GM19395 (cell line): ENCODE measurements at regions not wholly inside any gene's neighbourhood (a gene's known extent, or its start where the extent isn't known, plus 50 kb on each side); places are given as distances from the start of the nearest gene placed in this dataset.

ENCODE experiments used
- ATAC-seq: cut with Tn5 transposase; IDR thresholded peaks from one replicate; pipeline ENCODE4 v1.9.1; 2021; ENCODE audit warnings: mild to moderate bottlenecking, moderate library complexity; ENCODE audit not compliant: unreplicated experiment

DNA sequence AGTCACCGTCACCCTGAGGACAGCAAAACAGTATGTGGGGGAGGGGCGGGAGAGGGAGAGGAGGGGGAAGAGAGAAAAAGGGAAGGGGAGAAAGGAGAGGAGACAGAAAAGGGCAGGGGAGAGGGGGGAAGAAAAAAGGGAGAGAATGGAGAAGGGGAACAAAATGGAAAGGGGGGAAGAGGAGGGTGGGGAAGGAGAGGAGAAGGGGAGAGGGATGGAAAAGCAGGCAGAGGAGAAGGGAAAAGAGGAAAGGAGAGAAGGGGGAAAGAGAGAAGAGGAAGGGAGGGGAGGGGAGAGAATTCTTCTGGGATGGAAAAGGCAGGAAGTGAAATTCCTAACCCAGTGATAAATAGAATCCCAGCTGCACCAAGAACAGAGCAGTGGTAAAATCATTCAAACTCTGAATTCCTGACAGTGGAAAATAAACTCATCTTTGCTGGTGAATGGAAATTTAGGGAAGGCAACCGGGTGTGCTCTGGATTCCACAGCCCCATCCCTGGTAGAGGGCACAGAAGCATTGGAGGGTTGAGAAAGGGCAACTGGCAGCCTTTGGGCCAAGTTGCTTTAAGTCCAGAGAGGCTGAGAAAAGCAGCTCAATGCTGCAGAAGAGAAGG, 244.2 kb downstream of the BCOR start:
- ATAC-seq: no peak

GRCh38 chrX:39854772-39855747, 242.7 kb downstream of the BCOR start:
- peak; percentile 78 for ATAC-seq

- ATAC-seq: peak; percentile 57
Measured at GRCh38 chrX:39855748-39856129, 242.0 kb downstream of the BCOR start.

- ATAC-seq: no peak
Measured at GRCh38 chrX:39856472-39857121, 241.2 kb downstream of the BCOR start.

DNA sequence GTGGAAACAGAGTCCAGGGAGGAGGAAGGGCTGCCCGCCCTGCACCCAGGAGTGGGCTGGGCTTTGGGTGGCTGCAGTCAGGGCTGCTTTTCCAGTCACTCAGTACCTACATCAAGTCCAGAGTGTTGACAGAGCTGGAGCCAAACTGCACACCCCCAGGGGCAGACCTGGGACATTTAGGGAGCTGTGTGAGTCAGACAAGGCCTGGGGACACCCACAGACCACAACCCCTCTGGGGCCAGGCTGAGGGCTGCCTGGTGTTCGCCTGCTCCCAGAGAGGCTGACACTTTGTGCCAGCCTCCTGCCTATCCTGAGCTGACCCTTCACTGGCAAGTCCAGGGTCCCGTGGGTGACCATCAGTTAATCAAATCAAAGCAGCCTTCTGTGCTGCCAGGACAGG, 240.0 kb downstream of the BCOR start:
- ATAC-seq: no peak

DNA sequence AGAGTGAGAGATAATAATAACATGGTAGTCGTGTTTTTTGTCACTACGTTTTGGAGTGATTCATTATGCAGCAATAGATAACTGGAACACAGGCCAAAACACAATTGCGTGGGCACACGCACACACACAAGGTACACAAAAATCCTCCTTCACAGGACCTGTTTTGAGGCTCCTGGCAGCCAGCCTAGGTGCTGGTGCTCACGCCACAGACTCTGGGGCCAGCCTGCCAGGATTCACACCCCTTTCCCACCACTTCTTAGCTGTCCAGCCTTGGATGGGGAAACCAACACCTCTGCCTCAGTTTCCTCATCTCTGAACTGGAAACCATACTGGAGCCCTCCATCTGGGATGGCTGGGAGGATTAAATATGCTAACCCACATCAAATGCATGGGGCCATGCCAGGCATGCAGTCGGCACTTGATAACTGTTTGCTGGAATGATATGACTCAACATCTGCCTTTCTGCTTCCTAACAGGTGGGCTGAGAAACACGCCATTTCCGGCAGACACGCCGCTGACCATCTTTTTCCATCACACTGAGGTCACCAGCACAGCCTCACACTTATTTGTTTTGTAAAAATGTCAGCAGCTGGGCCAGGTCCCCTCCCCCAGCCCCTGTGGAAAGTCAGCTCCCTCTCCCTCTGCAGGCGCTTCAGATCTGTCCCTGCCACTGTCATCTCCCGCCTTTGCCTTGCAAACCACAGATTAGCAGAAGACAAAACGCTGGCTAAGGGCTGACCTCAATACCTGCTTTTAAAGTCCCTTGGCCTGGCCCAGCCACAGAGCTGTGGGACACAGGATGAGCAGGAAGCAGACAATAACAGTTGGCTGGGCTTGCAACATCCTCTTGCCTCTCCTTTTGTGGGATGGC, 237.5 kb downstream of the BCOR start:
- peak; percentile 75 for ATAC-seq

DNA sequence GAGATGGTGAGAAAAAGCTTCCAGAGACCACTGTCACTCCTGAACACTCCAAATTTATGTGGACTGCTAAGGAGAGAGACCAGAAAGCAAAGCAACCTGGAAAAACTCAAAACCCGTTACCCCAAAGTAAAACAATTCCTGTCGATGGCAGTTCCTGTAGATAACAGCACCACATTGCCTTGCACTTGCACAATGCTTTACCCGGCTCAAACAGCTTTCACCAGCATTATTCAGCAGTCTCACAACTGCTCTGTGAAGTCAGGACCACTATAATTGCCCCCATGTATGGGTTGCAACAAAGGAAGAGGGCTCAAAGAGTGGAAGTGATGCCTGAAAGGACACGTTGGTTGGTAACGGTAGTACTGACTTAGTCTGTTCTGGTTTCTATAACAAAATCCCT, 234.8 kb downstream of the BCOR start:
- ATAC-seq: no peak

DNA sequence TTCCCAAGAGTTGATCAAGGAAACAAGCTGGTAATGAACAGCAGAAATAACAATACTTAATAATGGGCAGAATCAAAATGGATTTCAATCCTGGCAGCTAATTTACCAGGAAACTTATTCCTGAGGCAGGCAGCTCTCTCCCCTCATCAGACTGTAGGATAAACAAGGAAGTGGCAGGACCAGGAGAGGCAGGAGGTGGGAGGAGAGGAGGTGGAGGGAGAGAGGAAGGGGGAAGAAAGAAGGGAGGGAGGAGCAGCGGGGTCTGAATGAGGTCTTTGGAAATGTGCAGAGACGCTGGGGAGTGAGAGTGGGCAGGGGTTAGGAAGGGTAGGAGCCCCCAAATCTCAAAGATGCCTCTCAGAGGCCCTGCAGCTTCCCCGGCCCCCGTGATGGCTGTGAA, 231.5 kb downstream of the BCOR start:
- no peak for ATAC-seq

GRCh38 chrX:39869846-39870601, 227.7 kb downstream of the BCOR start:
- ATAC-seq: no peak

DNA sequence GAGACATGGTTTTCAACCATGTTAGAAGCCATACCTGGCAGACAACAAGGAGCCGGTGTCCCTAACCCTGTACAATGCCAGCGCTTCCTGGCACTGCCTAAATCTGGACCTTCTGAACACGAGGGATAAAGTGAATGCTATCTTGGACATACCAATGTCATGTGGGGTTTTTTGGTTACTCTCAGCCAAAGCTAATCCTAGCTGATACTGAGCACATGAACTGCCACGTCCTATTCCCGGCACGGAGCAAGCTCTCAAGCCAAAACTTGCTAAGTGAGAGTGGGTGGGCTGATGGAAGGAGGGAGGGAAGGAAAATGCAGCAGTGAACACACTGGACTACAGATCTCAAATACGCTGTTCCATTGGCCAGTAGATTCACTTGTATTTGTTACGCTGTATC, 226.1 kb downstream of the BCOR start:
- no peak for ATAC-seq

DNA sequence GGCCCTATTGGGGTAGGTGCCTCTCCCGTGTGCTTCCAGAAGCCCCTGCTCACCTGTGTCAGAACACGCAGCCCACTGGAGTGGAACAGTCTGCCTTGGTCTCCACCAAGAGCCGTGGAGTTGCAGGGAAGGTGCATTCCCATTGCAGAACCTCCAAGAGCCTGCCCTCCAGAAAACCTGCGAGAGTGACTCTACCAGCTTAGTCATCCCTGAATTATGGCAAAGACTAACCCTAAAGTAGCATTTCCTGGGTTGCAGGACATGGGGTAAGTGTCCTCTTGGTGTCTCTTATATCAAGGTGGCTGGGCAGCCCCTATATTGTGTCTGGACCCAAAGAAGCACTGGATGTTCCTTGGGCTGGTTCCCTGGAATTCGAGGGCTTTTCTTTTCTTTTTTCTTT, 224.6 kb downstream of the BCOR start:
- ATAC-seq: no peak

GRCh38 chrX:39874202-39874816, 223.4 kb downstream of the BCOR start:
- ATAC-seq: peak; percentile 96

- no peak for ATAC-seq
Measured at GRCh38 chrX:39875834-39876628, 221.7 kb downstream of the BCOR start.

DNA sequence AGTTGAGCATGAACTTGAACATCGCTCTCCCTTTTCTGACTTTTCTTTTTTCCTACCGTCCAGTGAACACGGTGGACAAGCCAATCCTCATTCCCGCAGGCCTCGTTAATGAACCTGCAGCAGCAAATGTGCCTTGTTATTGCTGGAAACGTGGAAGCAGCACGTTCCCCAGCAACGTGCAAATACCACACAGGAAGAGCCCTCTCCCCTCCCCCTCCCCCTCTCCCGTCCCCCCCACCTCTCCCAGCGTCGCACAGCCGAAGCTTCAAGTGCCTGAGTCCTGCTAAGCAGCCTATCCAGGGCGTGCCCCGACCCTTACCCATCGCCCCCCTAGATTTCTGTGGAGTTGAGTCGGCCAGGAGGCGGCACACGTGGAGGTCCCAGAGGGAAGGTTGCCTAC, 219.9 kb downstream of the BCOR start:
- ATAC-seq: no peak

DNA sequence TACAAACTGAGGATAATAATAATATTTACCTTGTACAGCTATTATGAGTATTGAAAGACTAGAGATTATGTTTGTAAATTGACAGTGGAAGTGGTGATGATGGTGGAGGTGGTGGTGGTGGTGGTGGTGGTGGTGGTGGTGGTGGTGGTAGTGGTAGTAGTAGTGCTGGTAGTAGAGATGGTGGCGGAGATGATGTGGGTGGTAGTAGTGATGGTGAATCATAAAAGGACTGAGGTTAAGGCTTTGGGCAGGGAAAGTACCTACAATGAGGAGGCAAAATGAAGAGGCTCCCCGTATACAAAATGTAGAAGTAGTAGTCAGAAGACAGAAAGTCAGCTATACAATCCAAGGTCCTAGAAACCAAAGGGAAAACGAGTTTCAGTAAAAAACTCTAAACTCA, 214.1 kb downstream of the BCOR start:
- no peak for ATAC-seq

GRCh38 chrX:39886282-39886681, 211.5 kb downstream of the BCOR start:
- ATAC-seq: no peak

GRCh38 chrX:39888730-39889129, 209.0 kb downstream of the BCOR start:
- ATAC-seq: no peak

- no peak for ATAC-seq
Measured at GRCh38 chrX:39889704-39890103, 208.1 kb downstream of the BCOR start.

GRCh38 chrX:39890807-39891206, 207.0 kb downstream of the BCOR start:
- ATAC-seq: no peak
